GM23338 (cell line): ENCODE measurements at regions not wholly inside any gene's neighbourhood (a gene's known extent, or its start where the extent isn't known, plus 50 kb on each side); places are given as distances from the start of the nearest gene placed in this dataset.

ENCODE experiments used
- ATAC-seq: fragments of 200-7000 bp; cut with Tn5 transposase; 3 replicates; pipeline ENCODE4 v1.9.1; 2020
- DNase-seq: peaks from one replicate; pipeline ENCODE4 v3.0.0-alpha.2; 2015; ENCODE audit warnings: low spot score
- H2AFZ ChIP-seq: fragments of 200-600 bp; sonication (generic); 2 replicates; pipeline ENCODE4 v1.8.0; 2016; ENCODE audit warnings: antibody characterized with exemption, mild to moderate bottlenecking, moderate library complexity
- H3F3A ChIP-seq: fragments of 200-600 bp; sonication (generic); replicated peaks from 2 replicates; pipeline ENCODE4 v1.8.0; 2017; ENCODE audit warnings: antibody characterized with exemption, mixed run types, low read depth
- H3K27ac ChIP-seq: fragments of 200-600 bp; sonication (generic); 2 replicates; pipeline ENCODE4 v1.6.1; 2016; ENCODE audit warnings: low read depth
- H3K27me3 ChIP-seq: fragments of 200-600 bp; sonication (generic); 2 replicates; pipeline ENCODE4 v1.8.0; 2016; ENCODE audit warnings: mild to moderate bottlenecking, mixed run types, moderate library complexity; ENCODE audit not compliant: insufficient read depth
- H3K36me3 ChIP-seq: fragments of 200-600 bp; sonication (generic); 2 replicates; pipeline ENCODE4 v1.8.0; 2016; ENCODE audit warnings: mild to moderate bottlenecking; ENCODE audit not compliant: insufficient read depth
- H3K4me1 ChIP-seq: fragments of 200-600 bp; sonication (generic); 2 replicates; pipeline ENCODE4 v1.8.0; 2016; ENCODE audit warnings: mild to moderate bottlenecking, moderate library complexity; ENCODE audit not compliant: insufficient read depth
- H3K4me2 ChIP-seq: fragments of 200-600 bp; sonication (generic); 2 replicates; pipeline ENCODE4 v1.7.1; 2017; ENCODE audit warnings: mixed run types
- H3K4me3 ChIP-seq: fragments of 200-600 bp; sonication (generic); 2 replicates; pipeline ENCODE4 v1.6.1; 2016; ENCODE audit warnings: mixed run types
- H3K79me2 ChIP-seq: fragments of 200-600 bp; sonication (generic); replicated peaks from 2 replicates; pipeline ENCODE4 v1.8.0; 2017; ENCODE audit warnings: mild to moderate bottlenecking; ENCODE audit not compliant: insufficient read depth
- H3K9me2 ChIP-seq: fragments of 200-600 bp; sonication (generic); 2 replicates; pipeline ENCODE4 v1.8.0; 2017; ENCODE audit not compliant: insufficient read depth
- H4K20me1 ChIP-seq: fragments of 200-600 bp; sonication (generic); replicated peaks from 2 replicates; pipeline ENCODE4 v1.8.0; 2017; ENCODE audit warnings: mild to moderate bottlenecking; ENCODE audit not compliant: insufficient read depth
- H3K27ac Mint-ChIP-seq: 2 replicates; pipeline ENCODE4 v1.8.0; 2020; ENCODE audit warnings: inconsistent platforms, mild to moderate bottlenecking, moderate library complexity, mixed read lengths
- H3K27me3 Mint-ChIP-seq: 3 replicates; pipeline ENCODE4 v1.8.0; 2022; ENCODE audit warnings: low read depth, mild to moderate bottlenecking, moderate library complexity, mixed read lengths, inconsistent platforms; ENCODE audit not compliant: insufficient read depth, poor library complexity
- H3K36me3 Mint-ChIP-seq: 3 replicates; pipeline ENCODE4 v1.8.0; 2021; ENCODE audit warnings: low read depth, mild to moderate bottlenecking, inconsistent platforms, moderate library complexity, mixed read lengths
- H3K4me1 Mint-ChIP-seq: 3 replicates; pipeline ENCODE4 v1.8.0; 2020; ENCODE audit warnings: mild to moderate bottlenecking, inconsistent platforms, mixed read lengths
- H3K4me3 Mint-ChIP-seq: 3 replicates; pipeline ENCODE4 v1.8.0; 2021; ENCODE audit warnings: moderate library complexity, mild to moderate bottlenecking, inconsistent platforms, mixed read lengths
- H3K9me3 Mint-ChIP-seq: 3 replicates; pipeline ENCODE4 v1.8.0; 2020; ENCODE audit warnings: moderate library complexity, mild to moderate bottlenecking, inconsistent platforms, mixed read lengths
- CTCF ChIP-seq, 2 experiments: fragments of 200-600 bp in 1 of 2; sonication (generic) in 1 of 2; conservative IDR thresholded peaks; 2 replicates each; pipeline versions ENCODE4 v1.5.1 to v1.6.1; 2016 to 2017; ENCODE audit warnings: antibody characterized with exemption in 2 of 2, low read depth in 2 of 2, mild to moderate bottlenecking in 2 of 2, moderate library complexity in 1 of 2
- ETS1 ChIP-seq: IDR thresholded peaks from 2 replicates; pipeline ENCODE4 v1.6.1; 2016; ENCODE audit warnings: antibody characterized with exemption
- EZH2phosphoT487 ChIP-seq: fragments of 200-600 bp; sonication (generic); IDR thresholded peaks from one replicate; pipeline ENCODE4 v1.8.1; 2018; ENCODE audit warnings: antibody characterized with exemption; ENCODE audit not compliant: unreplicated experiment
- ZNF114 ChIP-seq: fragments of 250-450 bp; sonication (Bioruptor Pico); IDR thresholded peaks from 2 replicates; pipeline ENCODE4 v1.5.0; 2020; ENCODE audit warnings: mild to moderate bottlenecking, moderate library complexity
- ZNF331 ChIP-seq: fragments of 250-450 bp; sonication (Bioruptor Pico); IDR thresholded peaks from 2 replicates; pipeline ENCODE4 v1.5.0; 2020; ENCODE audit warnings: low read depth, mild to moderate bottlenecking, moderate library complexity
- ZNF462 ChIP-seq: fragments of 250-450 bp; sonication (Bioruptor Pico); IDR thresholded peaks from 2 replicates; pipeline ENCODE4 v1.5.0; 2020; ENCODE audit warnings: mild to moderate bottlenecking, moderate library complexity

DNA sequence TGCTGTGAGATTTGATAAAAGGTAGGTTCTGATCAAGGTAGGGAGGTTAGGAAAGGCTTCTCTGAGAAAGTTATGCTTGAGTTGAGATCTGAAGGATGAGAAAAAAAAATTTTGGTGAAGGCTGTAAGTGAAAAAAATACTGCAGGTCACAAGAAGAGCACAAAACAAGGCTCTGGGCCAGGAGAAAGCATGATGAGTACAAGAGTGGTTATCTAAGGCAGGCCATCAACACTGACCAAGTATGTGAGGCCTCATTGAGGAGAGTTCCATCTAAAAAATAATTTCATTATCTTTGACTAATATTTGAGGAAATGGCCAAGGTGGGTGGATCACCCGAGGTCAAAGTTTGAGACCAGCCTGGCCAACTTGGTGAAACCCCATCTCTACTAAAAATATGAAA, 71.6 kb upstream of the SLC4A4 start:
- Mint-ChIP-seq H3K9me3 (no peaks in the 10 kb centered on the region), H3K27ac (no peak overlapping the region), H3K36me3 (no peaks in the 10 kb centered on the region), H3K27me3 (no peaks in the 10 kb centered on the region), H3K4me1 (no peaks in the 10 kb centered on the region; the same call in 2 of the 3 replicates), H3K4me3 (no peak overlapping the region)
- no peak overlapping the region for H3K4me2 ChIP-seq
- no peaks in the 10 kb centered on the region for H3K9me2 ChIP-seq
- no peak overlapping the region for H2AFZ ChIP-seq
- no peak for DNase-seq
- no peaks in the 10 kb centered on the region for H3K36me3 ChIP-seq
- ATAC-seq, result no peak
- TF ChIP-seq CTCF (conservative IDR thresholded peaks at IDR 0.05; ENCODE audit: low read depth in 2 of 2) (no peak), ZNF331 (CRISPR knock-in tag) (no peak), ZNF114 (CRISPR knock-in tag) (no peak), ZNF462 (no peak), ETS1 (no peak), EZH2phosphoT487 (no peak)
- H4K20me1 ChIP-seq, result no peaks in the 10 kb centered on the region
- no peaks in the 10 kb centered on the region for H3F3A ChIP-seq
- H3K27ac ChIP-seq, result no peak overlapping the region
- no peaks in the 10 kb centered on the region for H3K79me2 ChIP-seq
- H3K4me3 ChIP-seq, result no peak overlapping the region
- H3K4me1 ChIP-seq, result 0 out of 2 replicates have a peak, but pooled peaks cover 3% of the 10 kb centered on the region
- H3K27me3 ChIP-seq, result no peaks in the 10 kb centered on the region
